ENCODE measurements at regions not wholly inside any gene's neighbourhood (a gene's known extent, or its start where the extent isn't known, plus 50 kb on each side); places are given as distances from the start of the nearest gene placed in this dataset.

DNA sequence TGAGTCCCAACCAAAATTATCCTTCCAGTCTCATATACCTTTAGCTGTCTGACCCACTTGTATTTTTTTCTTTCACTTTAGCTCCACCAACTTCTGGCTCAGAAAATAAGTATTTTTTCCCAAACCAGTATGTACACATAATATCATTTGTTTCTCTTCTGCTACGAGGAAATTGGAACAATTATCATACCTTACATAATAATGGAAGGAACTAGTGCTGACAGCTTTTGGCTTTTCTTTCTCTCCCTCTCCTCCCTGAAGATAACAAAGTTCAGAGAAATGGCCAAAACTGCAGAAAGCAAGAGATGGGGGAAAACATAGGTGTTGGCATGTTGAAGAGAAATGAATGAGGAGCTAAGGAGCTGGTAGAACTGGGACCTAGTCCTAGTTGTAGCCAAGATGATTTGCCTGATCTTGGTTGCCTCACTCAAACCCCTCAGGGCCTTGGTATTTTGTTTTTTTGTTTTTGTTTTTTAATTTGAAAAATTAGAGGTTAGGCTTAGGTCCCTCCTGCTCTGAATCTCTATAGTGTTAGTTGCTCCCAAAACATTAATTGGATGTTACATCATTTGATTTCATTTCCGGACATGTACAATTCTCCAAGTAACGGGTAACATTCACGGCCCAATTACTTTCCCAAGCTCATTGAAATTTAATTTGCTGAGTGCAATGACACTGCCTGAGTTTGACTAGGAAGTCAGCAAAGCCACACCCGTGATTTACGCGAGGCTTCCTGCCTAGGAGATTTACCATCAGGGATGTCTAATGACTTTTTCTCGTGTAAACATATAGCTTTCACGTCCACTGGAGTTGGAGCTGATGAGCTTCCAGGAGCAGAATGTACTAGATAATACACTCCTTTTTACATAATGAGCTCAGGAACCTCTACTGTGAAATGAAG is 291.6 kb downstream of the TLE1 start:
- Histone ChIP-seq H3K9me3 (ENCODE audit: control insufficient read depth, insufficient read depth, low read length) (no peaks in the 10 kb centered on the region), H3K4me3 (ENCODE audit: low read depth, low read length) (no peak overlapping the region), H3K27me3 (ENCODE audit: control insufficient read depth, insufficient read depth, low read length) (no peaks in the 10 kb centered on the region), H3K9ac (ENCODE audit: low read depth, low read length) (no peak overlapping the region), H3K36me3 (ENCODE audit: control insufficient read depth, insufficient read depth, low read length) (no peaks in the 10 kb centered on the region), H3K4me1 (ENCODE audit: control insufficient read depth, insufficient read depth, low read length) (no peaks in the 10 kb centered on the region)

DNA sequence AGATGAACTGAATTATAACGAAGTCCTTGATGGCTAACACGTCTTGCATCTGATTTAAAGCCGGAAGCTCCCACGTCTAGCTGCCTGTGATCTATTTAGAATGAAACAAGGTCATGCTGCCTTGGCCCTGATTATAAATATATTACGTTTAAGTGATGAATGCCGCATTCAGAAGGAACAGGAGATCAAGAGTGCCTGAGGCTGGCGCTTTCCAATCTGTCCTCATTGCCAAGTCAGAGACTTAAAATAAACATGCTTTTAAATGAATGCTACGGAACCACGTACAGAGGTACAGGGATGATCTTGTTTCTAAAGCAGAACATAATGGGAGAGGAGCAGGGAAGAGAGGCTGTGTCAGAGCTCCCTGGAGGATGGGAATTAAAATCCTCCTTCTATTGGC is 292.8 kb downstream of the TLE1 start:
- H3K36me3 ChIP-seq (ENCODE audit: control insufficient read depth, insufficient read depth, low read length) = no peaks in the 10 kb centered on the region
- H3K4me3 ChIP-seq (ENCODE audit: low read depth, low read length) = no peak overlapping the region
- no peaks in the 10 kb centered on the region for H3K4me1 ChIP-seq (ENCODE audit: control insufficient read depth, insufficient read depth, low read length)
- H3K9ac ChIP-seq (ENCODE audit: low read depth, low read length) = no peak overlapping the region
- no peaks in the 10 kb centered on the region for H3K9me3 ChIP-seq (ENCODE audit: control insufficient read depth, insufficient read depth, low read length)
- no peaks in the 10 kb centered on the region for H3K27me3 ChIP-seq (ENCODE audit: control insufficient read depth, insufficient read depth, low read length)

DNA sequence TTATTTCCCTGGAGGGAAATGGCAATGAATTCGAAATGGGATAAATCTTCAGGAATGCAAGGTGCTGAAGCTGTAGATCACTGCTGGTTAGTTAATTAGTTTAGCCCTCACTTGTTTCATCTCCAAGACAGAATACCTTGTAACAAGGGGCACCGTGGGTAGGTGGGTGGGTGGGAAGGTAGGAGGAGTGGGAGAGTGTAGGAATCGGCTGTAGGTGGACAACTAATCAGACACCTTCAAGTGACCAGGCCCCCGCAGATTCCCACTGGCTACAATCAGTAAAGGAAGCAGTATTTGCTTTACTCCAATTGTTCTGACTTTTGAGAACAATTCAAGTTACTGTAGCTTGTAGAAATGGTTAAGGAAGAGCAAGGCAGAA is 293.7 kb downstream of the TLE1 start:
- no peaks in the 10 kb centered on the region for H3K4me1 ChIP-seq (ENCODE audit: control insufficient read depth, insufficient read depth, low read length)
- H3K36me3 ChIP-seq (ENCODE audit: control insufficient read depth, insufficient read depth, low read length) = no peaks in the 10 kb centered on the region
- H3K9me3 ChIP-seq (ENCODE audit: control insufficient read depth, insufficient read depth, low read length) = no peaks in the 10 kb centered on the region
- no peak overlapping the region for H3K4me3 ChIP-seq (ENCODE audit: low read depth, low read length)
- no peak overlapping the region for H3K9ac ChIP-seq (ENCODE audit: low read depth, low read length)
- H3K27me3 ChIP-seq (ENCODE audit: control insufficient read depth, insufficient read depth, low read length) = no peaks in the 10 kb centered on the region

DNA sequence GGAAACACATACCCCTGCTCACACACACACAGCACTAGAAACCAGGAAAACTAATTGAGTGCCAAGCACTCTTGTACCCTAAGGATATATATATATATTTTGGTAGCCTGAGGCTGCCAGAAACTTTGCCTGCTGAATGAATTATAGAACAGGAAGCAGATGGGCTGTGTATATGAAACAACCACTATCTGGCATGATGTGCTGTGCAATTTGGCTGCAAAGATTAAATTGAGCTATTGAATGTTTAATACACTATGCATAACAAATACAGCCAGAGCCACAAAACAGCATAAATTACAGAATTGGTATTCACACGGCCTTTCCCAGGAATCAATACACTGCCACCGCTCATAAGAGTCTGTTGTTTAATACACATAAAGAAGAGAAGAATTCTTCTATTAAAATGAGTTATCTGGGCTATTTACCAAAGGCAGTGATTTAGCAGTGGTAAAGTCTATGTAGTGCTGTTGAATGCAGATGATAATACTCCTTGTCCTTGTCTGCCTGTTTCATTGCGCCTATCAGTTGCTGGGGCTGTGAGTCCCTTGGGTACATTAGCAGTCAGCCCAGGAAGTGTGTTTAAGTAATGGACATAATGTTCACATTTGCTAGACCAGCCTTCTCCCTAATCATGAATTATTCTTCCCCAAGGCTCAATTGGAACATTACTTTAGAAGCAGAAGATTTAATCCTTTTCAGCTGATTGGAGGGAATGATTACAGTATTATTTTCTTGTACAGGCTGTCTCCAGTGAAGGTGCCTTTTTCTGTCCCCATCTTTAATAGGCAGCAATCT is 294.3 kb downstream of the TLE1 start:
- Histone ChIP-seq H3K4me3 (ENCODE audit: low read depth, low read length) (no peak overlapping the region), H3K27me3 (ENCODE audit: control insufficient read depth, insufficient read depth, low read length) (no peaks in the 10 kb centered on the region), H3K9ac (ENCODE audit: low read depth, low read length) (no peak overlapping the region), H3K36me3 (ENCODE audit: control insufficient read depth, insufficient read depth, low read length) (no peaks in the 10 kb centered on the region), H3K4me1 (ENCODE audit: control insufficient read depth, insufficient read depth, low read length) (no peaks in the 10 kb centered on the region), H3K9me3 (ENCODE audit: control insufficient read depth, insufficient read depth, low read length) (no peaks in the 10 kb centered on the region)

DNA sequence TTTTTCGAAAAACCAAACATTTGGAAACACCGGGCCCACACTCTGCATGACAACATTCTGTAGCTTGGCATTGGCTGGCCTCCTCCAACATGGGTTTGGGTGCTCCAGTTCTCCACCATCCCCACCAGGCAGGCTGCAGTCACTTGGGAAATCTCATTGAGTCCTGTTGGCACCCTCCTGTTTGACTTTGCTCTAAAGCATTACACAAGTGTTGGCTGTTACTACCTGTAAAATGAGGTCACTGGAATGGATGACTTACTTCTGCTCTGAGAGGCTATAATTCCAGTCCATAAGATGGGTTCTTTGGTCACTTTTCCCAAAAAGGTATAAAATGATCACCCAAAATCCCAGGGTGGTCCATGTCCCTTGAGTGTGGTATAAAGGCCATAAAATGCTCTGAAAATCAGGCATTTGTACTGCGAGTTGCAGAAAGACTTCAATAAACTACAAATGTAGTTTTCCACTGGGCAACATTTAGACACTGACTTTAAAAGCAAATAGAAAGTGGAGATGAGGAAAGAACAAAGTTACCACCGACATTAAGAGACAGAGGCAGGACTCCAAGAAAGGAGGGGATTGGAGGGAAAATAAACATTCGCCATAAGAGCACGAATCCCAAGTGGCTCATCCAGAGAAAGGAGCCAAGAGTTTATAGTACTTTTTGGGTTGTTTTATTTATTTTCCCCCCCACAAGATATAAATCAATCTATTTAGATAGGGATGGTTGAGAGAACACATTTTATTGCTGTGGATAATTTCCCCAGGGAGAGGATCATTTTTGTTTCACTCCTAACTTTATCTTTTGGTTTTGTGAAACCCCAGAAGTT is 295.1 kb downstream of the TLE1 start:
- Histone ChIP-seq H3K36me3 (ENCODE audit: control insufficient read depth, insufficient read depth, low read length) (no peaks in the 10 kb centered on the region), H3K4me3 (ENCODE audit: low read depth, low read length) (no peak overlapping the region)

GRCh38 chr9:81391457-81391825 is 297.9 kb downstream of the TLE1 start:
- Histone ChIP-seq H3K9me3 (ENCODE audit: control insufficient read depth, insufficient read depth, low read length) (no peaks in the 10 kb centered on the region), H3K9ac (ENCODE audit: low read depth, low read length) (no peak overlapping the region), H3K4me3 (ENCODE audit: low read depth, low read length) (no peak overlapping the region), H3K4me1 (ENCODE audit: control insufficient read depth, insufficient read depth, low read length) (peaks cover 6% of the 10 kb centered on the region), H3K27me3 (ENCODE audit: control insufficient read depth, insufficient read depth, low read length) (no peaks in the 10 kb centered on the region), H3K36me3 (ENCODE audit: control insufficient read depth, insufficient read depth, low read length) (no peaks in the 10 kb centered on the region)

More for the DNA sequence above, 295.1 kb downstream of the TLE1 start:
- H3K9me3 ChIP-seq (ENCODE audit: control insufficient read depth, insufficient read depth, low read length) = no peaks in the 10 kb centered on the region
- no peaks in the 10 kb centered on the region for H3K27me3 ChIP-seq (ENCODE audit: control insufficient read depth, insufficient read depth, low read length)
- peaks cover 4% of the 10 kb centered on the region for H3K4me1 ChIP-seq (ENCODE audit: control insufficient read depth, insufficient read depth, low read length)
- no peak overlapping the region for H3K9ac ChIP-seq (ENCODE audit: low read depth, low read length)

- Histone ChIP-seq H3K9me3 (ENCODE audit: control insufficient read depth, insufficient read depth, low read length) (no peaks in the 10 kb centered on the region), H3K27me3 (ENCODE audit: control insufficient read depth, insufficient read depth, low read length) (no peaks in the 10 kb centered on the region), H3K9ac (ENCODE audit: low read depth, low read length) (no peak overlapping the region), H3K4me3 (ENCODE audit: low read depth, low read length) (no peak overlapping the region), H3K4me1 (ENCODE audit: control insufficient read depth, insufficient read depth, low read length) (peaks cover 6% of the 10 kb centered on the region), H3K36me3 (ENCODE audit: control insufficient read depth, insufficient read depth, low read length) (no peaks in the 10 kb centered on the region)
These were observed 298.4 kb downstream of the TLE1 start for GRCh38 chr9:81390792-81391456.

GRCh38 chr9:81389569-81389993 is 299.8 kb downstream of the TLE1 start:
- peaks cover 6% of the 10 kb centered on the region for H3K4me1 ChIP-seq (ENCODE audit: control insufficient read depth, insufficient read depth, low read length)
- no peaks in the 10 kb centered on the region for H3K9me3 ChIP-seq (ENCODE audit: control insufficient read depth, insufficient read depth, low read length)
- no peak overlapping the region for H3K4me3 ChIP-seq (ENCODE audit: low read depth, low read length)
- no peaks in the 10 kb centered on the region for H3K27me3 ChIP-seq (ENCODE audit: control insufficient read depth, insufficient read depth, low read length)
- H3K9ac ChIP-seq (ENCODE audit: low read depth, low read length) = no peak overlapping the region
- H3K36me3 ChIP-seq (ENCODE audit: control insufficient read depth, insufficient read depth, low read length) = no peaks in the 10 kb centered on the region

DNA sequence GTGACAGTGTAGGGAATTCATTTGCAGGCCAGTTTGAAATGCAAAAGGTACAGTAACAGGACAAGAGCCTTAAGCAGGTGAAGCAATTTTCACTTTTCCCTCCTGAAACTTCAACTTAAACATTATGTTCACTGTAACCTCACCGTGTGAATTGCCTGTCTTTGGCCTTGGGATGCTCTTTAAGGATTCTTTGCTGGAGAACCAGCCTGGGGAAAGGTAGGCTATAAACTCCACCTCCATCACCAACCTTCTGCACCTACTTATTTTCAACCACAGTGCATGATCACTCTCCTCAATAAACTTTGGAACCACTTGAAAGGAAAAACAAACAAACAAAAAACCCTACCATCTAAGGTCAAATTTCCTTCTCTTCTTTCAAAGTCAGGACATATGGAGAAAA is 300.5 kb downstream of the TLE1 start:
- H3K4me3 ChIP-seq (ENCODE audit: low read depth, low read length) = no peak overlapping the region
- no peaks in the 10 kb centered on the region for H3K36me3 ChIP-seq (ENCODE audit: control insufficient read depth, insufficient read depth, low read length)
- no peaks in the 10 kb centered on the region for H3K27me3 ChIP-seq (ENCODE audit: control insufficient read depth, insufficient read depth, low read length)
- no peaks in the 10 kb centered on the region for H3K9me3 ChIP-seq (ENCODE audit: control insufficient read depth, insufficient read depth, low read length)
- no peak overlapping the region for H3K9ac ChIP-seq (ENCODE audit: low read depth, low read length)
- peaks cover 6% of the 10 kb centered on the region for H3K4me1 ChIP-seq (ENCODE audit: control insufficient read depth, insufficient read depth, low read length)

- H3K9ac ChIP-seq (ENCODE audit: low read depth, low read length) = no peak overlapping the region
These were observed 301.8 kb downstream of the TLE1 start for GRCh38 chr9:81387360-81388106.

More at GRCh38 chr9:81387360-81388106, 301.8 kb downstream of the TLE1 start:
- H3K27me3 ChIP-seq (ENCODE audit: control insufficient read depth, insufficient read depth, low read length) = no peaks in the 10 kb centered on the region
- H3K36me3 ChIP-seq (ENCODE audit: control insufficient read depth, insufficient read depth, low read length) = no peaks in the 10 kb centered on the region
- no peaks in the 10 kb centered on the region for H3K9me3 ChIP-seq (ENCODE audit: control insufficient read depth, insufficient read depth, low read length)
- H3K4me1 ChIP-seq (ENCODE audit: control insufficient read depth, insufficient read depth, low read length) = peaks cover 6% of the 10 kb centered on the region
- no peak overlapping the region for H3K4me3 ChIP-seq (ENCODE audit: low read depth, low read length)

Measured in iPS-15b (cell line).